Esophagus squamous epithelium (tissue), 4 donors: ENCODE measurements at regions not wholly inside any gene's neighbourhood (a gene's known extent, or its start where the extent isn't known, plus 50 kb on each side); places are given as distances from the start of the nearest gene placed in this dataset.

ENCODE experiments used
- POLR2A ChIP-seq, 4 donors: fragments of 450-650 bp; IDR thresholded peaks; one replicate each; pipeline ENCODE4 v1.6.1; 2017; ENCODE audit warnings: antibody characterized with exemption in 4 of 4, mild to moderate bottlenecking in 4 of 4, moderate library complexity in 3 of 4
- TF ChIP-seq, protein P1 (sequence below), 6 experiments: fragments of 450-650 bp in 4 of 6; fragments of 200-600 bp in 2 of 6; sonication (generic) in 2 of 6; IDR thresholded peaks; one replicate each; pipeline ENCODE4 v1.5.1; 2016 to 2019; ENCODE audit warnings: antibody characterized with exemption in 6 of 6, mild to moderate bottlenecking in 4 of 6, moderate library complexity in 4 of 6

DNA sequence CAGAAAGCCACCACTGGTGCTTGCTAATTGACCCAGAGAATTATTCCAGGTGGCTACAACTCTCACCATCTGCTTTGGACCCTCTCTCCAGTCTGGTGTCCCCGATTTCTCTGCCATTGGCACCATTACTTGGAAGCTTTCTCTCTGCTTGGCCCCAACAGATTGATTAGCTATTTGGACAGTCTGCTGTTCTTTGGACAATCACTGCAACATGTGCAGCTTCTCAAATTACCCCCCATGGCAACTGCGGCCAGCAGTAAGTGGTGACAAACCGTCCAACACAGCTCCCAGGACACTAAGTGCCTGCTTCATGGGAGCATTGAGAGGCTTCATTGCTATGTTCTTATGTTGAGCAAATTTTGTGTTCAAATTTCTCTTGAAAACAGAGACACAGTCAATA lies 309.8 kb downstream of the TAF11L14 start:
- TF ChIP-seq, protein P1, sequence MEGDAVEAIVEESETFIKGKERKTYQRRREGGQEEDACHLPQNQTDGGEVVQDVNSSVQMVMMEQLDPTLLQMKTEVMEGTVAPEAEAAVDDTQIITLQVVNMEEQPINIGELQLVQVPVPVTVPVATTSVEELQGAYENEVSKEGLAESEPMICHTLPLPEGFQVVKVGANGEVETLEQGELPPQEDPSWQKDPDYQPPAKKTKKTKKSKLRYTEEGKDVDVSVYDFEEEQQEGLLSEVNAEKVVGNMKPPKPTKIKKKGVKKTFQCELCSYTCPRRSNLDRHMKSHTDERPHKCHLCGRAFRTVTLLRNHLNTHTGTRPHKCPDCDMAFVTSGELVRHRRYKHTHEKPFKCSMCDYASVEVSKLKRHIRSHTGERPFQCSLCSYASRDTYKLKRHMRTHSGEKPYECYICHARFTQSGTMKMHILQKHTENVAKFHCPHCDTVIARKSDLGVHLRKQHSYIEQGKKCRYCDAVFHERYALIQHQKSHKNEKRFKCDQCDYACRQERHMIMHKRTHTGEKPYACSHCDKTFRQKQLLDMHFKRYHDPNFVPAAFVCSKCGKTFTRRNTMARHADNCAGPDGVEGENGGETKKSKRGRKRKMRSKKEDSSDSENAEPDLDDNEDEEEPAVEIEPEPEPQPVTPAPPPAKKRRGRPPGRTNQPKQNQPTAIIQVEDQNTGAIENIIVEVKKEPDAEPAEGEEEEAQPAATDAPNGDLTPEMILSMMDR (IDR thresholded peaks at IDR 0.05): no peak
- no peak for TF ChIP-seq POLR2A (IDR thresholded peaks at IDR 0.05)
